Neuronal stem cell (in vitro differentiated cells): ENCODE measurements at regions not wholly inside any gene's neighbourhood (a gene's known extent, or its start where the extent isn't known, plus 50 kb on each side); places are given as distances from the start of the nearest gene placed in this dataset.

ENCODE experiments used
- DNase-seq: peaks from one replicate; pipeline ENCODE4 v3.0.0-alpha.2; 2013; ENCODE audit warnings: low spot score
- H2AFZ ChIP-seq: one replicate; pipeline ENCODE4 v1.6.1; 2013; ENCODE audit warnings: mild to moderate bottlenecking, low read length, inconsistent platforms
- H2AK5ac ChIP-seq: 2 replicates; pipeline ENCODE4 v1.6.1; 2013; ENCODE audit warnings: low read depth, mild to moderate bottlenecking, inconsistent platforms, low read length, moderate library complexity, mixed read lengths
- H2BK120ac ChIP-seq: 2 replicates; pipeline ENCODE4 v1.6.1; 2013; ENCODE audit warnings: low read depth, mild to moderate bottlenecking, inconsistent platforms, low read length, moderate library complexity, mixed read lengths
- H2BK12ac ChIP-seq: one replicate; pipeline ENCODE4 v1.6.1; 2013; ENCODE audit warnings: low read length, inconsistent platforms
- H2BK15ac ChIP-seq: 2 replicates; pipeline ENCODE4 v1.6.1; 2013; ENCODE audit warnings: mild to moderate bottlenecking, low read length, inconsistent platforms, mixed read lengths
- H2BK5ac ChIP-seq: one replicate; pipeline ENCODE4 v1.6.1; 2013; ENCODE audit warnings: inconsistent platforms, mild to moderate bottlenecking, low read length, moderate library complexity
- H3K14ac ChIP-seq: one replicate; pipeline ENCODE4 v1.6.1; 2013; ENCODE audit warnings: low read length, inconsistent platforms
- H3K18ac ChIP-seq: 2 replicates; pipeline ENCODE4 v1.6.1; 2013; ENCODE audit warnings: low read length, inconsistent platforms
- H3K23ac ChIP-seq: 2 replicates; pipeline ENCODE4 v1.6.1; 2013; ENCODE audit warnings: low read depth, mild to moderate bottlenecking, mixed read lengths, low read length, inconsistent platforms; ENCODE audit not compliant: poor library complexity
- H3K27ac ChIP-seq: replicated peaks from 3 replicates; pipeline ENCODE4 v1.5.1; 2013; ENCODE audit warnings: low read length, inconsistent platforms
- H3K27me3 ChIP-seq, 3 experiments: 2 replicates each; pipeline ENCODE4 v1.6.1; 2013; ENCODE audit warnings: low read length in 3 of 3, mild to moderate bottlenecking in 2 of 3, inconsistent platforms in 1 of 3, low read depth in 1 of 3, mixed read lengths in 1 of 3, moderate library complexity in 1 of 3; ENCODE audit not compliant: control insufficient read depth in 3 of 3, insufficient read depth in 3 of 3
- H3K36me3 ChIP-seq, 2 donors: replicated peaks in 1 of 2; 2 replicates each; pipeline ENCODE4 v1.6.1; 2013; ENCODE audit warnings: low read length in 2 of 2; ENCODE audit not compliant: control insufficient read depth in 2 of 2, insufficient read depth in 2 of 2
- H3K4ac ChIP-seq: 2 replicates; pipeline ENCODE4 v1.6.1; 2013; ENCODE audit warnings: inconsistent platforms, mild to moderate bottlenecking, low read length, moderate library complexity
- H3K4me1 ChIP-seq, 2 donors: 1 replicate in 1 of 2; 2 replicates in 1 of 2; pipeline ENCODE4 v1.6.1; 2013; ENCODE audit warnings: low read length in 2 of 2, low read depth in 1 of 2; ENCODE audit not compliant: control insufficient read depth in 2 of 2, insufficient read depth in 1 of 2
- H3K4me2 ChIP-seq: one replicate; pipeline ENCODE4 v1.6.1; 2013; ENCODE audit warnings: mild to moderate bottlenecking, low read length, inconsistent platforms; ENCODE audit not compliant: insufficient read depth, poor library complexity, severe bottlenecking
- H3K4me3 ChIP-seq, 2 donors: 2 replicates each; pipeline ENCODE4 v1.5.1; 2013; ENCODE audit warnings: low read length in 2 of 2, mild to moderate bottlenecking in 2 of 2, inconsistent platforms in 1 of 2, moderate library complexity in 1 of 2
- H3K79me1 ChIP-seq: one replicate; pipeline ENCODE4 v1.6.1; 2013; ENCODE audit warnings: low read depth, mild to moderate bottlenecking, inconsistent platforms, low read length, moderate library complexity
- H3K9ac ChIP-seq: one replicate; pipeline ENCODE4 v1.6.1; 2013; ENCODE audit warnings: mild to moderate bottlenecking, low read depth, low read length, inconsistent platforms; ENCODE audit not compliant: poor library complexity
- H3K9me3 ChIP-seq, 2 donors: replicated peaks in 1 of 2; 2 replicates each; pipeline versions ENCODE3 to v1.6.1; 2013; ENCODE audit warnings: low read length in 2 of 2, mild to moderate bottlenecking in 2 of 2, inconsistent platforms in 1 of 2, low read depth in 1 of 2, mixed read lengths in 1 of 2, moderate library complexity in 1 of 2; ENCODE audit not compliant: control insufficient read depth in 2 of 2, insufficient read depth in 1 of 2
- H4K8ac ChIP-seq: one replicate; pipeline ENCODE4 v1.6.1; 2013; ENCODE audit warnings: low read depth, mild to moderate bottlenecking, inconsistent platforms, low read length, moderate library complexity
- H4K91ac ChIP-seq: one replicate; pipeline ENCODE4 v1.6.1; 2013; ENCODE audit warnings: low read length, low read depth, mild to moderate bottlenecking, inconsistent platforms; ENCODE audit not compliant: poor library complexity
- WGBS, 2 donors: extraction: QIAGEN DNeasy Blood & Tissue Kit; methylation state at CpG; one replicate each; pipeline ENCODE4 v1.1.7; 2013; ENCODE audit warnings: missing lambda C conversion rate in 2 of 2, mixed read lengths in 1 of 2; ENCODE audit not compliant: insufficient read length in 2 of 2, insufficient replicate concordance in 1 of 2; ENCODE audit errors: extremely low coverage in 2 of 2; 5-methylcytosine and 5-hydroxymethylcytosine counted together

- H2BK5ac ChIP-seq, result no peak overlapping the region
- WGBS, 2 donors, result no CpG with 5 or more reads among the region's 2 CpGs
Measured at GRCh38 chr21:28378026-28378425, 614.7 kb downstream of the LTN1 start.

GRCh38 chr21:28375708-28376385, 616.8 kb downstream of the LTN1 start:
- Histone ChIP-seq H3K9ac (no peak overlapping the region), H2BK15ac (no peak overlapping the region), H2AK5ac (no peak overlapping the region), H2BK120ac (no peak overlapping the region), H3K27me3 (no peaks in the 10 kb centered on the region), H3K4ac (no peak overlapping the region), H3K9me3 (no peaks in the 10 kb centered on the region), H3K4me1 (no peaks in the 10 kb centered on the region), H2BK5ac (no peak overlapping the region), H3K4me3 (no peak overlapping the region), H3K4me2 (no peak overlapping the region), H2AFZ (no peak overlapping the region), H4K8ac (no peak overlapping the region), H3K79me1 (no peaks in the 10 kb centered on the region), H3K14ac (no peak overlapping the region), H3K18ac (no peak overlapping the region), H3K36me3 (no peaks in the 10 kb centered on the region), H3K27ac (no peak overlapping the region), H2BK12ac (no peak overlapping the region), H3K23ac (no peak overlapping the region), H4K91ac (no peak overlapping the region)
- DNase-seq, result no peak
- WGBS, 2 donors, result no CpG with 5 or more reads among the region's 2 CpGs

More at GRCh38 chr21:28378026-28378425, 614.7 kb downstream of the LTN1 start:
- Histone ChIP-seq H3K4ac (no peak overlapping the region), H3K9ac (no peak overlapping the region), H3K27ac (no peak overlapping the region), H4K8ac (no peak overlapping the region), H3K4me2 (no peak overlapping the region), H2BK120ac (no peak overlapping the region), H2AK5ac (no peak overlapping the region), H3K79me1 (no peaks in the 10 kb centered on the region), H2BK12ac (no peak overlapping the region), H3K4me1 (no peaks in the 10 kb centered on the region), H3K36me3 (no peaks in the 10 kb centered on the region), H2AFZ (no peak overlapping the region), H3K27me3 (no peaks in the 10 kb centered on the region), H3K14ac (no peak overlapping the region), H2BK15ac (no peak overlapping the region), H3K4me3 (no peak overlapping the region), H3K9me3 (no peaks in the 10 kb centered on the region), H3K23ac (no peak overlapping the region), H4K91ac (no peak overlapping the region), H3K18ac (no peak overlapping the region)
- no peak for DNase-seq

DNA sequence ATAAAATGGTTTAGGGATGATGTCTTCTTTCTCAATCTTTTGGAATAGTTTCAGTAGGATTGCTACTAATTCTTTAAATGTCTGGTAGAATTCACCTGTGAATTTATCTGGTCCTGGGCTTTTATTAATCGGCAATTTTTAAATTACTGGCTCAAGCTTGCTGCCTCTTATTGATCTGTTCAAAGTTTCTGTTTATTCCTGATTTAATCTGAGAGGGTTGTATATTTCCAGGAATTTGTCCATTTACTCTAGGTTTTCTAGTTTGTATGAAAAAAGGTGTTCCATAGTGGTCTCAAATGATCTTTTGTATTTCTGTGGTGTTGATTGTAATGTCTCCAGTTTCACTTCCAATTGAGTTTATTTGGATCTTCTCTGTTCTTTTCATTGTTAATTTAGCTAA, 617.8 kb downstream of the LTN1 start:
- no peak overlapping the region for H3K27ac ChIP-seq
- no peak overlapping the region for H3K9ac ChIP-seq
- H3K36me3 ChIP-seq, result no peaks in the 10 kb centered on the region
- H4K8ac ChIP-seq, result no peak overlapping the region
- no peak overlapping the region for H2AK5ac ChIP-seq
- H3K4me1 ChIP-seq, result no peaks in the 10 kb centered on the region
- H2BK5ac ChIP-seq, result no peak overlapping the region
- no CpG with 5 or more reads among the region's 1 CpG for WGBS, 2 donors
- no peak overlapping the region for H2BK15ac ChIP-seq
- no peak overlapping the region for H4K91ac ChIP-seq
- DNase-seq, result no peak
- no peak overlapping the region for H3K4me3 ChIP-seq
- no peaks in the 10 kb centered on the region for H3K79me1 ChIP-seq
- no peak overlapping the region for H2BK12ac ChIP-seq
- H3K4ac ChIP-seq, result no peak overlapping the region
- no peak overlapping the region for H3K23ac ChIP-seq
- no peak overlapping the region for H2AFZ ChIP-seq
- no peak overlapping the region for H3K4me2 ChIP-seq
- H2BK120ac ChIP-seq, result no peak overlapping the region
- no peak overlapping the region for H3K14ac ChIP-seq
- no peaks in the 10 kb centered on the region for H3K27me3 ChIP-seq
- no peak overlapping the region for H3K18ac ChIP-seq
- H3K9me3 ChIP-seq, result no peaks in the 10 kb centered on the region

DNA sequence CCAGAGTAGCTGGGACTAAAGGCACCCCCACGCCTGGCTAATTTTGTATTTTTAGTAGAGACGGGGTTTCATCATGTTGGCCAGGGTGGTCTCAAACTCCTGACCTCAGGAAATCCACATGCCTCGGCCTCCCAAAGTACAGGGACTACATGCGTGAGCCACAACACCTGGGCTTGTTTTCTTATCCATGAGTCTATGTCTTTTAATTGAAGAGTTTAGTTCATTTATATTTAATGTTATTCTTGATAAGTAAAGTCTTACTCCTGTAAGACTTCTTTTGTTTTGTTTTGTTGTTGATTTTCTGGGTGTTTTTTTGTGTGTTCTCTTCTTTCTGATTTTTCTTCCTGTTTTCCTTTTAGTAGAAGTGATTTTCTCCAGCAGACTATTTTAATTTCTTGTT, 621.0 kb downstream of the LTN1 start:
- DNase-seq, result no peak
- no peak overlapping the region for H2BK15ac ChIP-seq
- WGBS, 2 donors, result no CpG with 5 or more reads among the region's 4 CpGs
- no peak overlapping the region for H2AFZ ChIP-seq
- H2BK12ac ChIP-seq, result no peak overlapping the region
- no peaks in the 10 kb centered on the region for H3K79me1 ChIP-seq
- no peak overlapping the region for H2AK5ac ChIP-seq
- H3K18ac ChIP-seq, result no peak overlapping the region
- H3K9me3 ChIP-seq, result no peaks in the 10 kb centered on the region
- H3K9ac ChIP-seq, result no peak overlapping the region
- no peak overlapping the region for H3K4me2 ChIP-seq
- no peak overlapping the region for H3K4ac ChIP-seq
- H3K27ac ChIP-seq, result no peak overlapping the region
- no peak overlapping the region for H2BK120ac ChIP-seq
- H3K36me3 ChIP-seq, result no peaks in the 10 kb centered on the region
- no peak overlapping the region for H4K8ac ChIP-seq
- no peak overlapping the region for H3K14ac ChIP-seq
- no peak overlapping the region for H2BK5ac ChIP-seq
- H3K27me3 ChIP-seq, result no peaks in the 10 kb centered on the region
- no peak overlapping the region for H4K91ac ChIP-seq
- no peak overlapping the region for H3K4me3 ChIP-seq
- H3K4me1 ChIP-seq, result no peaks in the 10 kb centered on the region
- H3K23ac ChIP-seq, result no peak overlapping the region
